ENCODE measurements at regions not wholly inside any gene's neighbourhood (a gene's known extent, or its start where the extent isn't known, plus 50 kb on each side); places are given as distances from the start of the nearest gene placed in this dataset.

- TF ChIP-seq CTCF (IDR thresholded peaks at IDR 0.05; ENCODE audit: extremely low read depth in 1 of 2, insufficient read depth in 1 of 2, low read depth in 1 of 2, low read length in 2 of 2), result no peak
- TF ChIP-seq POLR2AphosphoS5 (IDR thresholded peaks at IDR 0.05; ENCODE audit: insufficient read depth, low read depth, low read length), result no peak
- TF ChIP-seq POLR2A (IDR thresholded peaks at IDR 0.05; ENCODE audit: low read depth, low read length), result no peak
Measured at GRCh38 chr2:164053021-164053420, 317.2 kb upstream of the FIGN start.

Data from endothelial cell of umbilical vein (primary cell).